Fibroblast of pulmonary artery (primary cell): ENCODE measurements at regions not wholly inside any gene's neighbourhood (a gene's known extent, or its start where the extent isn't known, plus 50 kb on each side); places are given as distances from the start of the nearest gene placed in this dataset.
"Not testable (repeated sequence)": the region's sequence is repeated elsewhere in the genome, so short reads cannot be mapped to it uniquely, and the experiment has no call there.

Source experiments
- DNase-seq: peaks from one replicate; pipeline ENCODE4 v3.0.0-alpha.2; 2010; ENCODE audit warnings: low read depth
- H3K4me3 ChIP-seq: replicated peaks from 2 replicates; pipeline ENCODE4 v1.5.1; 2011; ENCODE audit warnings: low read depth, mild to moderate bottlenecking, control low read depth, low read length, moderate library complexity
- CTCF ChIP-seq: IDR thresholded peaks from 2 replicates; pipeline ENCODE4 v1.5.1; 2011; ENCODE audit warnings: mild to moderate bottlenecking, control low read depth, low read length, inconsistent platforms; ENCODE audit errors: missing control alignments

DNA sequence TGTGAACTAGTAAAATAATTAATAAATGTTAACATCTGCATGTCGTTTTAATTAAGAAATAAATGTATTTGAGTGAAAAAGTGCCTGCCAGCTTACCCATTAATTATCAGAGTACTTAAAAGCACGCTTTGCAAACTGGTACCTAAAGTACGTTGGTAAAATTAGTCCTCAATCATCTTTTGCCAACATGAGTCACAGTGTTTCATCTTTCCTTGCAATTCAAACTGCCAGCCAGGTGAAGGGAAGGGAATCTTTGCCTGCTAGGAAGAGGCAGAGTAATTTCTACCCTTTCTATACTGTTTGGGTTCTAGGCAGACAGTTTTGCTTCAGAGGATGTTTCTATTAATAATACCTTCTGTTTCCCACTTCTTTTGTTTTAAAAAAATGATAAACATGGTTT, 57.2 kb upstream of the CNIH3 start:
- no peak overlapping the region for H3K4me3 ChIP-seq
- TF ChIP-seq CTCF = no peak
- no peak for DNase-seq

- TF ChIP-seq CTCF = no peak
- no peak for DNase-seq
- H3K4me3 ChIP-seq = no peak overlapping the region
Measured at GRCh38 chr1:224559981-224560728, 56.0 kb upstream of the CNIH3 start.

DNA sequence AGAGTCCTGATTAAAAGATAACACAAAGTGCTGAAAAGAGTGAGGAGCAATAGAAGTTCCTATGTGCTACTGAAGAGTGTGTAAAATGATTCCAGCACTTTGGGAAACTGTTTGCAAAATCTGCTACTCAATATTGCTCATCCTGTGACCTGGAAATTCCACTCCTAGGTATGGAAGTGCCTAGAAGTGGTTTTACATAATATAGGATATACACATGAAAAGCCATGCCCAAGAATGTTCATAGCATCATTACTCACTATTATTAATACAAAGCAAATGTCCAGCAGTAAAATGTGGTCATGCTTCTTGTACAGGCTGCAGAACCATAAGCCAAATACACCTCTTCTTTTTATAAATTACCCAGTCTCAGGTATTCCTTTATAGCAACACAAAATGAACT, 53.2 kb upstream of the CNIH3 start:
- not testable (repeated sequence) for DNase-seq, H3K4me3 ChIP-seq

GRCh38 chr1:224563666-224564065, 52.5 kb upstream of the CNIH3 start:
- no peak for DNase-seq
- TF ChIP-seq CTCF = no peak
- no peak overlapping the region for H3K4me3 ChIP-seq

DNA sequence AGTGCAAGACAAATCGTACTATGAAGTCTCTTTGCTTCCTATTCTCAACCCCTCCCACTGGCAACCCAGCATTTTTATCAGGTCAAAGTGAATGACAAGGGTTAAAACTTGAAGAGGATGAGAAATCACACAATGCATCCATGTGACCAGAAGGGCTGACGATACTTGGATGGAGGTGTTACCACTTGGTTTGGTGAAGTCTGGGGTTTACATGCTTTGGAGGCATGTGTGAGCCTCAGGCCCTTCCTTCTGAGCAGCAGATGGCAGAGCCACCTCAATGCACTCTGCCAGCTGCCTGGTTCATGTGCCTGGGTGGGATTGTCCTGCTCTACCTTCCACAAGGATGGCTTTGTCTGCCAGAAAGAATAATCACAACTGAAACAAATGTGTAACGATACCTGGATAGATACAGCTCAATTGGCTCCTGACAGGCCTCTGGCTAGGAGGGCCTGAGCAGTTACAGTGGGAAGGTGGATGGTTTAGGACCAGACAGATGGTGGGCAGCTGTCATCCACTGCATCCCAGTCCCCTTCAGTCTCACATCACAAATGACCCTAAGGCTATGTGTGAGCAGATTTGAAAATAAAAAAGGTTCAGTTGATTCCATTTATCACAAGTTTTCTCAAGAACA, 51.5 kb upstream of the CNIH3 start:
- no peak for DNase-seq

DNA sequence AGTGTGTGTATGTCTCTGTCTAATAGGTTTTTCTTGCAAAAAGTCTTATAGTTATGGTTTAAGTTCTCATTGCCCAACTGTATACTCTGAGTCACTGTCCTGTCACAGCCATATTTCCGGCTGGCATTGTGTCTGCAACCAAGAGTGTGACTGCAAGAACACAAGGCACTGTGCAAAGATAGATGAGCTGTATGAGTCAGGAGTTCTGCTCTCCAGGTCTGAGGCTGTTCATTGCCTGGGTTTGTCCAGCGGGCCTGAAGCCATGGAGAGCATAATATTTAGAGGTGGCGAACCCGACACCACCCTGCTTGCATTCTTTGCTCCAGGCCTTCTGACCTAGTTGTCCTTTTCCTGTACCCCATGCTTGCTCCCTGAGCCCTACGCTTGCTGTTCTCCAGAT, 50.9 kb upstream of the CNIH3 start:
- no peak overlapping the region for H3K4me3 ChIP-seq
- DNase-seq = peak; percentile 85
- TF ChIP-seq CTCF = no peak

More for the DNA sequence above, 51.5 kb upstream of the CNIH3 start:
- H3K4me3 ChIP-seq = no peak overlapping the region
- no peak for TF ChIP-seq CTCF

DNA sequence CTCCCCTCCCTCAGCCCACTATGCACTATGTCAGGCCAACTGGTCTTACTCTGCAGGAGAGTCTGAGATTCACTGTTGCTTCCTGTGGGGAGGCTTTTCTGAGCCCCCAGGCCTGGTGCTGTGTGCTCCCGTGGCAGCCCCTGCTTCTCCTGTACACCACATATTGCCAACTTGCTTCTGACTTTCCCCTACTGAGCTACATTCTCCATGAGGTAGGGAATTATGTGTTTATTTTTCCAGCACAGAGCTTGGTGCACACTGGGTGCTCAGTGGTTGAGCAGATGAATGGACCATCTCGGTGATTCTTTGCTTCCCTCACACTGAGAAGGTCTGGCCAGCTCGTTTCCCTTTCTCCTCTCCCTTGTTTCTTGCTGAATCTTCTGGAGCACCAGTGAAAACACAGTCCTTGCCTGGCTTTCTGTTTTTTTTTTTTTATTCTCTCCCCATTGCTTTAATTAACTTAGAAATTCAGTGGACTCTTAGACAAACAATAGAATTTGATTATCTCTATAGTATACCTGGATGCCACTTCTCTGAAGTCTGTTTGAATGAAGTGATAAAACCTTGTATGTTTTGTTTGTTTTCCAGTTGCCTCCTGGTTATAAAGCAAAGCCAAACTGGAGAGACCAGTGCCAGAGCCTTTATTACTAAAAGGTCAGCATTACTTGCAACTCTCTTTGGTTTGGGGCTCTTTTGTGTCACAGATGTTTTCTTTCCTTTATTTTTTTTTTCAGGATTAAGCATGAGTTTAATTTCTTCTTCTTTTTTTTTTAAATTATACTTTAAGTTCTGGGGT, 50.3 kb upstream of the CNIH3 start:
- TF ChIP-seq CTCF = no peak
- H3K4me3 ChIP-seq = no peak overlapping the region
- DNase-seq = no peak
